H1 (cell line): ENCODE measurements at regions not wholly inside any gene's neighbourhood (a gene's known extent, or its start where the extent isn't known, plus 50 kb on each side); places are given as distances from the start of the nearest gene placed in this dataset.

Source experiments
- CTCF ChIA-PET: fragments of 300-600 bp; sonication (Branson Sonifier 250); formaldehyde crosslinking; loops from one replicate; lab custom pipeline; 2021; ENCODE audit not compliant: partially characterized antibody; lab: Charles Lee
- POLR2A ChIA-PET: fragments of 300-600 bp; sonication (Branson Sonifier 250); formaldehyde crosslinking; loops from one replicate; lab custom pipeline; 2021; ENCODE audit warnings: inconsistent platforms; ENCODE audit not compliant: partially characterized antibody; lab: Charles Lee
- DNase-seq, 2 experiments: peaks; one replicate each; pipeline versions ENCODE4 v3.0.0 to v3.0.0-alpha.2; 2010 to 2022; ENCODE audit warnings: low spot score in 2 of 2, low read depth in 1 of 2, mixed read lengths in 1 of 2
- FAIRE-seq: peaks from 2 replicates; lab custom pipeline; 2011; peaks lifted over from hg19 to GRCh38; lab: Jason Lieb, UNC
- H2AFZ ChIP-seq: 2 replicates; pipeline ENCODE4 v1.8.1; 2012; ENCODE audit warnings: low read length, inconsistent platforms
- H2AK5ac ChIP-seq: 2 replicates; pipeline ENCODE4 v1.6.1; 2013; ENCODE audit warnings: low read depth, low read length
- H2BK120ac ChIP-seq: replicated peaks from 2 replicates; pipeline ENCODE3; 2013; ENCODE audit warnings: low read depth, low read length, inconsistent platforms
- H2BK12ac ChIP-seq: 2 replicates; pipeline ENCODE4 v1.6.1; 2013; ENCODE audit warnings: low read depth, low read length
- H2BK15ac ChIP-seq: 2 replicates; pipeline ENCODE4 v1.6.1; 2013; ENCODE audit warnings: low read length
- H2BK20ac ChIP-seq: 2 replicates; pipeline ENCODE4 v1.6.1; 2013; ENCODE audit warnings: low read length
- H2BK5ac ChIP-seq: 2 replicates; pipeline ENCODE4 v1.6.1; 2013; ENCODE audit warnings: low read depth, low read length
- H3K14ac ChIP-seq: 2 replicates; pipeline ENCODE4 v1.6.1; 2013; ENCODE audit warnings: inconsistent platforms; ENCODE audit not compliant: insufficient read length
- H3K18ac ChIP-seq: 2 replicates; pipeline ENCODE4 v1.6.1; 2013; ENCODE audit warnings: low read length; ENCODE audit errors: extremely low read depth
- H3K23ac ChIP-seq: 2 replicates; pipeline ENCODE4 v1.6.1; 2013; ENCODE audit warnings: inconsistent platforms; ENCODE audit not compliant: insufficient read length
- H3K23me2 ChIP-seq: 2 replicates; pipeline ENCODE4 v1.6.1; 2013; ENCODE audit warnings: low read depth, low read length
- H3K27ac ChIP-seq: 2 replicates; pipeline ENCODE4 v1.6.1; 2011; ENCODE audit warnings: low read depth, low read length, inconsistent platforms
- H3K27me3 ChIP-seq, 4 experiments: replicated peaks in 1 of 4; 1 replicate in 1 of 4; 2 replicates in 3 of 4; pipeline versions ENCODE4 v1.6.1 to v1.8.1; 2011 to 2013; ENCODE audit warnings: low read length in 3 of 4, mild to moderate bottlenecking in 3 of 4, inconsistent platforms in 2 of 4, mixed read lengths in 2 of 4, moderate library complexity in 1 of 4; ENCODE audit not compliant: control insufficient read depth in 3 of 4, insufficient read depth in 3 of 4; ENCODE audit errors: extremely low read depth in 1 of 4
- H3K36me3 ChIP-seq, 4 experiments: 2 replicates each; pipeline versions ENCODE4 v1.6.1 to v1.8.1; 2011 to 2013; ENCODE audit warnings: mild to moderate bottlenecking in 4 of 4, low read length in 3 of 4, moderate library complexity in 2 of 4, control low read depth in 1 of 4, inconsistent platforms in 1 of 4; ENCODE audit not compliant: insufficient read depth in 4 of 4, control insufficient read depth in 2 of 4
- H3K4ac ChIP-seq: replicated peaks from 2 replicates; pipeline ENCODE3; 2013; ENCODE audit warnings: low read length, low read depth, mixed read lengths, inconsistent platforms; ENCODE audit not compliant: insufficient read length
- H3K4me1 ChIP-seq, 4 experiments: replicated peaks in 1 of 4; 1 replicate in 1 of 4; 2 replicates in 3 of 4; pipeline versions ENCODE4 v1.6.1 to v1.8.1; 2011 to 2013; ENCODE audit warnings: low read length in 3 of 4, inconsistent platforms in 2 of 4, mixed read lengths in 1 of 4; ENCODE audit not compliant: insufficient read depth in 4 of 4, control insufficient read depth in 3 of 4
- H3K4me2 ChIP-seq, 2 experiments: 2 replicates each; pipeline versions ENCODE4 v1.6.1 to v1.8.1; 2011 to 2013; ENCODE audit warnings: low read depth in 2 of 2, low read length in 2 of 2, control low read depth in 1 of 2, inconsistent platforms in 1 of 2, mild to moderate bottlenecking in 1 of 2; ENCODE audit not compliant: insufficient read depth in 1 of 2
- H3K4me3 ChIP-seq, 4 experiments: fragments of 200-600, 300-600 bp in 1 of 4; sonication (generic), shearing (Covaris generic), sonication (Bioruptor Twin) in 1 of 4; 2 replicates each; pipeline versions ENCODE4 v1.5.1 to v1.8.1; 2011 to 2016; ENCODE audit warnings: low read length in 4 of 4, low read depth in 3 of 4, control low read depth in 2 of 4, inconsistent platforms in 2 of 4, mild to moderate bottlenecking in 2 of 4, mixed read lengths in 1 of 4, moderate library complexity in 1 of 4; ENCODE audit not compliant: insufficient read depth in 2 of 4; ENCODE audit errors: extremely low read depth in 1 of 4
- H3K56ac ChIP-seq: replicated peaks from 2 replicates; pipeline ENCODE3; 2013; ENCODE audit warnings: low read depth, mild to moderate bottlenecking, mixed read lengths, low read length, inconsistent platforms; ENCODE audit not compliant: insufficient read length
- H3K79me1 ChIP-seq: 2 replicates; pipeline ENCODE4 v1.6.1; 2013; ENCODE audit warnings: low read depth, low read length, control low read depth
- H3K79me2 ChIP-seq, 2 experiments: 2 replicates each; pipeline versions ENCODE4 v1.6.1 to v1.8.1; 2012 to 2013; ENCODE audit warnings: low read length in 2 of 2, mild to moderate bottlenecking in 2 of 2, inconsistent platforms in 1 of 2; ENCODE audit not compliant: insufficient read depth in 2 of 2, control insufficient read depth in 1 of 2
- H3K9ac ChIP-seq, 4 experiments: replicated peaks in 1 of 4; 1 replicate in 1 of 4; 2 replicates in 3 of 4; pipeline versions ENCODE4 v1.6.1 to v1.8.1; 2011 to 2013; ENCODE audit warnings: low read depth in 3 of 4, low read length in 3 of 4, control low read depth in 2 of 4, mild to moderate bottlenecking in 2 of 4, moderate library complexity in 2 of 4, inconsistent platforms in 1 of 4; ENCODE audit errors: extremely low read depth in 1 of 4
- H3K9me3 ChIP-seq, 2 experiments: 2 replicates each; pipeline versions ENCODE4 v1.6.1 to v1.8.1; 2012 to 2013; ENCODE audit warnings: mild to moderate bottlenecking in 2 of 2, moderate library complexity in 2 of 2, control low read depth in 1 of 2, inconsistent platforms in 1 of 2, low read depth in 1 of 2, low read length in 1 of 2, mixed read lengths in 1 of 2; ENCODE audit not compliant: insufficient read depth in 2 of 2
- H4K20me1 ChIP-seq, 2 experiments: replicated peaks in 1 of 2; 2 replicates each; pipeline versions ENCODE3 to v1.8.1; 2011 to 2013; ENCODE audit warnings: inconsistent platforms in 2 of 2, low read length in 2 of 2, mild to moderate bottlenecking in 1 of 2; ENCODE audit not compliant: insufficient read depth in 2 of 2, control insufficient read depth in 1 of 2
- H4K5ac ChIP-seq: 2 replicates; pipeline ENCODE4 v1.6.1; 2013; ENCODE audit warnings: low read length, low read depth, mixed read lengths, inconsistent platforms; ENCODE audit not compliant: insufficient read length
- H4K8ac ChIP-seq: 2 replicates; pipeline ENCODE4 v1.8.0; 2013; ENCODE audit warnings: mild to moderate bottlenecking, moderate library complexity, low read length, inconsistent platforms; ENCODE audit not compliant: insufficient read depth; ENCODE audit errors: extremely low read depth
- H4K91ac ChIP-seq: replicated peaks from 2 replicates; pipeline ENCODE3; 2013; ENCODE audit warnings: low read length, mixed read lengths, inconsistent platforms; ENCODE audit not compliant: insufficient read length
- BRCA1 ChIP-seq: IDR thresholded peaks from 2 replicates; pipeline ENCODE4 v1.6.1; 2012; ENCODE audit warnings: low read depth, low read length, improper control_type of control experiment
- MAX ChIP-seq: IDR thresholded peaks from 2 replicates; pipeline ENCODE4 v1.6.1; 2012; ENCODE audit warnings: inconsistent platforms
- YY1 ChIP-seq: IDR thresholded peaks from 2 replicates; pipeline ENCODE4 v1.6.1; 2011; ENCODE audit warnings: low read depth, mild to moderate bottlenecking, low read length
- WGBS, 2 experiments: shearing (Covaris generic) in 1 of 2; methylation state at CpG; one replicate each; pipeline versions ENCODE4 v1.1.6 to v1.1.7; 2013 to 2015; ENCODE audit warnings: low lambda C conversion rate in 2 of 2, mixed read lengths in 2 of 2, inconsistent platforms in 1 of 2, low coverage in 1 of 2, missing lambda C conversion rate in 1 of 2; ENCODE audit not compliant: insufficient replicate concordance in 2 of 2, insufficient coverage in 1 of 2, insufficient read length in 1 of 2; ENCODE audit errors: extremely low coverage in 1 of 2, missing lambda C conversion rate in 1 of 2; 5-methylcytosine and 5-hydroxymethylcytosine counted together
- TF ChIP-seq, protein P1 (sequence below): IDR thresholded peaks from 2 replicates; pipeline ENCODE4 v1.6.1; 2012; ENCODE audit warnings: inconsistent platforms

GRCh38 chr15:35748105-35748504, 202.1 kb upstream of the DPH6 start:
- H4K8ac ChIP-seq = no peak overlapping the region
- no peak overlapping the region for H3K14ac ChIP-seq
- H3K27ac ChIP-seq = no peak overlapping the region
- H2BK15ac ChIP-seq = 0 out of 2 replicates have a peak overlapping the region, but pooled peaks have one; percentile 49
- no peaks in the 10 kb centered on the region for H3K36me3 ChIP-seq
- no peak overlapping the region for H2AFZ ChIP-seq
- no peaks in the 10 kb centered on the region for H3K9me3 ChIP-seq
- H2AK5ac ChIP-seq = no peak overlapping the region
- H3K4me3 ChIP-seq = no peak overlapping the region
- TF ChIP-seq MAX = peak; percentile 85
- no peak for TF ChIP-seq BRCA1
- peak; percentile 81 for TF ChIP-seq YY1
- TF ChIP-seq, protein P1, sequence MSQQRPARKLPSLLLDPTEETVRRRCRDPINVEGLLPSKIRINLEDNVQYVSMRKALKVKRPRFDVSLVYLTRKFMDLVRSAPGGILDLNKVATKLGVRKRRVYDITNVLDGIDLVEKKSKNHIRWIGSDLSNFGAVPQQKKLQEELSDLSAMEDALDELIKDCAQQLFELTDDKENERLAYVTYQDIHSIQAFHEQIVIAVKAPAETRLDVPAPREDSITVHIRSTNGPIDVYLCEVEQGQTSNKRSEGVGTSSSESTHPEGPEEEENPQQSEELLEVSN = peak; percentile 91
- no peak overlapping the region for H4K5ac ChIP-seq
- H3K4ac ChIP-seq = no peak overlapping the region
- H4K20me1 ChIP-seq = no peaks in the 10 kb centered on the region
- H2BK20ac ChIP-seq = no peak overlapping the region
- no peaks in the 10 kb centered on the region for H3K79me1 ChIP-seq
- no peak overlapping the region for H2BK120ac ChIP-seq
- no peaks in the 10 kb centered on the region; the same call in 1 of the 2 replicates for H3K23me2 ChIP-seq
- no peaks in the 10 kb centered on the region for H3K27me3 ChIP-seq
- H3K4me1 ChIP-seq = peaks cover 0 to 4% (median 1%) of the 10 kb centered on the region in 4 experiments; a peak in 1 of 7 replicates
- 98% methylated on average over 5 of the region's 5 CpGs; no CpG with 5 or more reads in 1 of the 2 experiments for WGBS, 2 experiments
- ChIA-PET POLR2A (no interaction called here), CTCF (interaction anchor here (1.6 kb wide), 1 partner anchor 9 kb away, joined by 6 read pairs; no protein-coding TSS in a partner anchor)
- H3K4me2 ChIP-seq = no peak overlapping the region
- no peaks in the 10 kb centered on the region for H3K79me2 ChIP-seq
- no peak overlapping the region for H2BK5ac ChIP-seq
- no peak overlapping the region for H3K18ac ChIP-seq
- H3K56ac ChIP-seq = no peak overlapping the region
- FAIRE-seq (no peak), DNase-seq (no peak)
- no peak overlapping the region for H3K9ac ChIP-seq
- H3K23ac ChIP-seq = no peak overlapping the region
- H4K91ac ChIP-seq = no peak overlapping the region
- H2BK12ac ChIP-seq = no peak overlapping the region
